ENCODE measurements at regions not wholly inside any gene's neighbourhood (a gene's known extent, or its start where the extent isn't known, plus 50 kb on each side); places are given as distances from the start of the nearest gene placed in this dataset.

DNA sequence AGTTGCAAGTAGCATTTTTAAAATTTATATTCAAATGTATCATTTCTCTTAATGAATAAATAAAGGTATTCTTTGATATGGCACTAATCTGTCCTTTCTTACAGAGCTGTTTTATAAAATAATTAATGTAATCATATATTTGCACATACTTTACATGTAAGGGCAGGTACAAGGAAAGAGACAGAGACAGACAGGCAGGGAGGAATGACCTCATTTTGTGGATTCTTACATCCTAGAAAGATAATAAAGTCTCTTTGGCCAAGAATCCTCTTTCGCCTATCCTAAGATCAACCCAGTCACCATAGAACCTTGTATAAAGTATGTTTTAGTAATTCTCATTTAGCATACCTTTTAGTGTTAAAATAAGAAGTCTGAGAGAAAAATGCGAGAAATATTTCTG lies 98.5 kb upstream of the CTSO start:
- no peak for DNase-seq

DNA sequence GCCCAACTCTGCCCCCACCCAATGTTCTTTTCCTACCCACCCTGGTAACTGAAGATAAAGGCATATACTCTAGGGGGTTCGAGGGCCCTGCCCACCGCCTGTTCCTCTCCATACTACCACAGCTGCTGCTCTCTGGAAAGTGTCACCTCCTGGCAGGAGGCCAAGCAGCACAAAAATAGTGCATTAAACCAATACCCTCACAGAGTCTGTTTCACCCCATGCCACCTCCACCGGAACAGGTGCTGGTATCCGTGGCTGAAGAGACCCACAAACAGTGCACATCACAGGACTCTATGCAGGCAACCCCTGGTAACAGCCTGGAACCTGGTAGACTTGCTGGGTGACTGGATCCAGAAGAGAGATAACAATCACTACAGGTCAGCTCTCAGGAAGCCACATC lies 85.1 kb upstream of the CTSO start:
- no peak for DNase-seq

DNA sequence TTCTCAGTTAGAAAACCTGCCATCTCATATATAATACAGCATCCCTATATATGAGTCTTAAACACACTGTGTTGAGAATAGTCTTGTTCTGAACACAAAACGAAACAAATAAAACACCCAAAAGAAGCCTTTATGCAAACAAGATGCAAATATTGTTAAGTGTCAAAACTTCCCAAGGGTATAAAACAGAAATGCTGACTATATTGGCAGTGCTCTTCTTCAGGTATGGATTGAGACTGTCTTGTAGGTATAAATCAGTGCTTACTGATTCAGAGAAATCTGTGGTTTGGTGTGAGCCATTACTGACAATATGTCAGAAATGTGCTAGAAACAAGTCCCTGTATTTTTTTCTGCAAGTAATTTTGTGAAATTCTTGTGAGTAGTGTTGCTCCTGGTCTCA lies 82.8 kb upstream of the CTSO start:
- no peak for DNase-seq

DNA sequence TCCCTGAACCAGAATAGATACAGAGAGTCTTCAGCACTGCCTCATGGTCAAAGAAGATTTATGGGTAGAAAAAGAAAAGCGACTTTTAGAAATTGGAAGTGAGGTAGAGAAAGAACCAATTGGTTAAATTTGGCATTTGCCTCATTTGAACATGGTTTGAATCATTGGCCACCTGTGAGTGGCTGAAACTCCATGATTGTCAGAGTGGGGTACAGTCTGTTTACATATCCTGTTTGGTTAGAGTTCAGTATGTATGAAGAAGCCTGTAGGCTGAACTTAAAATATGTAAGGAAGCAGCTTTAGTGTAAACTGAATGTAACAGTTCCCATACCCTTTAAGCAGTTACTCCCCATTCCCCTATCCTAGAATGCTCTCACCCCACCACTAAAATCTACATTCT lies 76.0 kb upstream of the CTSO start:
- no peak for DNase-seq

DNA sequence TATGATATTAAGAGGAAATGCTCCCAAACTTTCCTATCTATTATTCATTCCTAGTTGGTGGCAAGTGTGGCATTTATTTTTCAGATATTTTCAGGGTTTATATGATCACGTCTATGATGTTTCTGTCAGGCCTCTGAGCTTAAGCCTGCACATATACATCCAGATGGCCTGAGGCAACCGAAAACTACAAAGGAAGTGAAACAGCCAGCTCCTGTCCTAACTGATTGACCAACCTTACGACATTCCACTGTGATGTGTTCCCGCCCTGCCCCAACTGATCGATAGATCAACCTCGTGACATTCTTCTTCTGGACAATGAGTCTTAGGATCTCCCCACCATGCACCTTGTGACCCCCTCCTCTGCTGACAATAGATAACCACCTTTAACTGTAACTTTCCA lies 67.6 kb upstream of the CTSO start:
- DNase-seq: no peak

DNA sequence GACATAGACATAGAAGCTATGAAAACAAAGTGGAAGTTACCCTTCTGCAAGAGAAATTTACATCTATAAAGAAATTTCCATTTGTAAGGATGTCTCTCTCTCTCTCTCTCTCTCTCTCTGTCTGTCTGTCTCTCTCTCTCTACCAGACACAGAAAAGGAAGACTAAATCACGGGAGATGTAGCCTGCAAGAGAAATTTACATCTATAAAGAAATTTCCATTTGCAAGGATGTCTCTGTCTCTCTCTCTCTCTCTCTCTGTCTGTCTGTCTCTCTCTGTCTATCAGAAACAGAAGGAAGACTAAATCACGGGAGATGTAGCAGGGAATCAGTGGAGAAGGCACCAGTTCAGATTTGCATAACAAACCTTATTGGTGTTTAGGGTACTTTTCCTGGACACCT lies 65.6 kb upstream of the CTSO start:
- no peak for DNase-seq

DNA sequence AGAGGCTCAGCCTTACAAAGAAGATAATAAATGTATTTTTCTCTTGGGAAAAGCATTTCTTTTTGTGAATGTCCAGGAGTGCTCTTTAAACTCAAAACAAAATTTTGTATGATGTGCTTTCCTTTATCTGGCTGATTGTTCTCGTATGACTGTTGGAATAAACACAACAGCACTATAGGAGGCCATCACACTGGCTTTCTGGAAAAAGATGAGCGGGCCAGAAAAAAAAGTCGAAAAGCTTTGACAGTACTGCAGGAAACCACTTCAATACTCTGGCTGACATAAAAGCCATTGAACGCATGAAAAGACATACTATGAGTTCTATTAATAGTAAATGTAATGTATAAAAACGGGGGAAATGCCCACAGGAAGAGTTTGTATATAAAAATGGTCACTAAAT lies 64.7 kb upstream of the CTSO start:
- DNase-seq: no peak

DNA sequence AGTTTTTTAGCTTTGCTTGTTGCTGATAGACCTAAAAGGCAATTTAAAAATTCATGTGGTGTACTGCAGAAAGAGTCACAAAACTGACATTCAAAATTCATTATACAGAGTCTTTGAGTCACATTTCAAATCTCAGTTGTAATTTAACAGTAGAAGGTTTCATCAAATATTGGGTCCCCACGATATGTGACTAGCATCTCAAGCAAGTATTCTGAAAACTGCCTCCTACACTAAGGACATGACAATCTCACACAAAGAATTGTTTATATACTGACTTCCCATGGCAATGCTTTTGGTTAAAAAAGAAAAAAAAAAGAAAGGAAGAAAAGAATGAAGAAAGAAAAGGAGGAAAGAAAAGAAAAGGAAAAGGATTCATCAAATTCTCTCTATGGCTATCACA lies 62.1 kb upstream of the CTSO start:
- no peak for DNase-seq

DNA sequence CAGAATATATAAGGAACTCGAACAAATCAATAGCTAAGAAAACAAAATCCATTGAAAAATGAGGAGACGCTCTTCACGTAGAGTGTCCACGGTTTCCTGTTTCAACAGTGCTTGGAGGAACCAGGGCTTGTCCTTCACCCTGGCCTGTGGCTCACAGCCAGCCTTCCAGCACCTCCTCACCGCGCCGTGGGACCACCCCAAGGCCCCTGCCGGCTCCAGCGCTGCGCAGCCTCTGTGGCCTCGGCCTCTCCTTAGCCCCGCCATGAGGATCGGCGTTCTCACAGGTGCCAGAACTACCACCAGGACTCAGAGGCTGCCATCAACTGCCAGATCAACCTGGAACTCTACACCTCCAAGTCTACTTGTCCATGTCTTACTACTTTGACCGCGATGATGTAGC lies 52.5 kb upstream of the CTSO start:
- DNase-seq: no peak
